GM12865 (cell line): ENCODE measurements at regions not wholly inside any gene's neighbourhood (a gene's known extent, or its start where the extent isn't known, plus 50 kb on each side); places are given as distances from the start of the nearest gene placed in this dataset.

Source experiments
- DNase-seq: peaks from one replicate; pipeline ENCODE4 v3.0.0; 2010; ENCODE audit warnings: low read depth
- H3K4me3 ChIP-seq: 2 replicates; pipeline ENCODE4 v1.5.1; 2011; ENCODE audit warnings: mild to moderate bottlenecking, low read depth, low read length, control low read depth
- TF ChIP-seq, protein P1 (sequence below): IDR thresholded peaks from 2 replicates; pipeline ENCODE4 v1.5.1; 2011; ENCODE audit warnings: low read length, control low read depth, low read depth, inconsistent platforms; ENCODE audit not compliant: insufficient read depth; ENCODE audit errors: missing control alignments

DNA sequence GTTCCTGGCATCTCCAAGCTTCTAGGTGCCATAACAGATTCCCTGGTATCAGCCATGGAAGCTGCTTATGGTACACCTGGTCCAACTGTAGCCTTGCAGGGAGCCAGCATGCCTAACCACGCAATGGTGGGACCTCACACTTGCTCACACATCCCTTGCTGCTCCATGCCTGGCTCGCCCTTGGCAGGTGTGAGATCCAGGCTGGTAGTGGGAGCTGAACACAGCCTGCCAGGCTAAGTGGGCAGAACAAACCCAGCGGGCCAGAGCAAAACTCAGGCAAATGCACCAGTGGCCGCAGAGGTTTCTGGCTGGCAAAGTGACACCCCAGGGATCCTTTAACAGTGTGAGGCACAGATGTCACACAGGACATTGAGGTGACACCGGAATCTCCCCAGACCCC lies 185.8 kb downstream of the NDUFA10 start:
- no peak overlapping the region for H3K4me3 ChIP-seq
- TF ChIP-seq, protein P1, sequence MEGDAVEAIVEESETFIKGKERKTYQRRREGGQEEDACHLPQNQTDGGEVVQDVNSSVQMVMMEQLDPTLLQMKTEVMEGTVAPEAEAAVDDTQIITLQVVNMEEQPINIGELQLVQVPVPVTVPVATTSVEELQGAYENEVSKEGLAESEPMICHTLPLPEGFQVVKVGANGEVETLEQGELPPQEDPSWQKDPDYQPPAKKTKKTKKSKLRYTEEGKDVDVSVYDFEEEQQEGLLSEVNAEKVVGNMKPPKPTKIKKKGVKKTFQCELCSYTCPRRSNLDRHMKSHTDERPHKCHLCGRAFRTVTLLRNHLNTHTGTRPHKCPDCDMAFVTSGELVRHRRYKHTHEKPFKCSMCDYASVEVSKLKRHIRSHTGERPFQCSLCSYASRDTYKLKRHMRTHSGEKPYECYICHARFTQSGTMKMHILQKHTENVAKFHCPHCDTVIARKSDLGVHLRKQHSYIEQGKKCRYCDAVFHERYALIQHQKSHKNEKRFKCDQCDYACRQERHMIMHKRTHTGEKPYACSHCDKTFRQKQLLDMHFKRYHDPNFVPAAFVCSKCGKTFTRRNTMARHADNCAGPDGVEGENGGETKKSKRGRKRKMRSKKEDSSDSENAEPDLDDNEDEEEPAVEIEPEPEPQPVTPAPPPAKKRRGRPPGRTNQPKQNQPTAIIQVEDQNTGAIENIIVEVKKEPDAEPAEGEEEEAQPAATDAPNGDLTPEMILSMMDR, result no peak
- no peak for DNase-seq

DNA sequence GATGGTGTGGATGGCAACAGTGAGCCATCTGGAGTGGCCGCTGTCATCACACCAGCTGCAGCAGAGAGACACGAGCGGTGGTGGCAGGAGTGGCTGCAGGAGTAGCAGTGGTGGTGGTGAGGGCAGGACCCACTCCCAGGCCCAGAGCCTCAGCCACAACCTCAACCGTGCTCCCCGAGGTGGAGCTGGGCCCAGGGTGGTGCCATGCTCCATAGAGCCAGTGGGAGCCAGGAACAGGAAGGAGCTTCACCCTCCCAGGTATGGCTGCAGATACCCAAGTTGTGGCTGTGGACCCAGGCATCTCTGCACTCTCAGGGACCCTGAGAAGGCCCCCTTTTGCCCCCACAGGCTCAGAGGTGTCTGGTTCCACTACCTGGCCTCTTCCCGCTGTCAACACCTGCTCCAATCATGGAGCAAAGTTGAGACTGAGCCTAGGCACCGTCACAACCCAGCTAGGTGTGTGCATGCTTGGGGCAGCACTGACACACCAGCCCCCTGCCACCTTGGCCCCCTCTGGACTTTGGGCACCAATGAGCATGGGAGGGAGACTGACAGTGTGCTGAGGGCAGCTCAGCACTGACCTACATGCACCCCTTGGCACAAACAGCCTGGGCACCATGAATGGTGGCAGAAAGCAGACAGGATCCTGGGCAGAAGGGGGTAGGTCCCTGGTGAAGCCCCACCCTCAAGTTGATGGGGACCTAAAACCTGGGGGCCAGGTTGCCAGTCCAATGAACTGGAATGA lies 188.9 kb downstream of the NDUFA10 start:
- no peak overlapping the region for H3K4me3 ChIP-seq
- no peak for DNase-seq
- TF ChIP-seq, protein P1, result no peak

- no peak overlapping the region for H3K4me3 ChIP-seq
- no peak for DNase-seq
- TF ChIP-seq, protein P1, result no peak
Measured at GRCh38 chr2:239835056-239835455, 190.1 kb downstream of the NDUFA10 start.

DNA sequence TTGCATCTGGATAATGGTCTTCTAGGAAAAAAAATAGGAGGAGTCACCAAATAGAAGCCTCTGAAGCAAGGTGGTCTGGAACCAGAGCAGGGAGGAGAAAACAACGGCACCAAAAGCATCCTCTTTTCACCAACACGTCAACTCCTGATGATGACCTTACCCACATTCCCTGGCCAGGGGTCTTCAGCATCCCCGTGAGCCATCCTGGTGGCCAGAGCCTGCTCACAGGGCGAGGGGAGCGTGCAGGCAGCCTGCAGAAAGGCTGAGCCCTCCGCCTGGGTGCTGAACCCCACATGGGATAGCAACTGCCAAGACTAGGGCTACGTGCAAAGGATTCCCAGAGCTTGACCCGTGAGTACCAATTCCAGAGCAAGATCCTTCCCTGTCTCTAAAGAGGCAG lies 191.0 kb downstream of the NDUFA10 start:
- no peak for DNase-seq
- TF ChIP-seq, protein P1, result no peak
- no peak overlapping the region for H3K4me3 ChIP-seq

DNA sequence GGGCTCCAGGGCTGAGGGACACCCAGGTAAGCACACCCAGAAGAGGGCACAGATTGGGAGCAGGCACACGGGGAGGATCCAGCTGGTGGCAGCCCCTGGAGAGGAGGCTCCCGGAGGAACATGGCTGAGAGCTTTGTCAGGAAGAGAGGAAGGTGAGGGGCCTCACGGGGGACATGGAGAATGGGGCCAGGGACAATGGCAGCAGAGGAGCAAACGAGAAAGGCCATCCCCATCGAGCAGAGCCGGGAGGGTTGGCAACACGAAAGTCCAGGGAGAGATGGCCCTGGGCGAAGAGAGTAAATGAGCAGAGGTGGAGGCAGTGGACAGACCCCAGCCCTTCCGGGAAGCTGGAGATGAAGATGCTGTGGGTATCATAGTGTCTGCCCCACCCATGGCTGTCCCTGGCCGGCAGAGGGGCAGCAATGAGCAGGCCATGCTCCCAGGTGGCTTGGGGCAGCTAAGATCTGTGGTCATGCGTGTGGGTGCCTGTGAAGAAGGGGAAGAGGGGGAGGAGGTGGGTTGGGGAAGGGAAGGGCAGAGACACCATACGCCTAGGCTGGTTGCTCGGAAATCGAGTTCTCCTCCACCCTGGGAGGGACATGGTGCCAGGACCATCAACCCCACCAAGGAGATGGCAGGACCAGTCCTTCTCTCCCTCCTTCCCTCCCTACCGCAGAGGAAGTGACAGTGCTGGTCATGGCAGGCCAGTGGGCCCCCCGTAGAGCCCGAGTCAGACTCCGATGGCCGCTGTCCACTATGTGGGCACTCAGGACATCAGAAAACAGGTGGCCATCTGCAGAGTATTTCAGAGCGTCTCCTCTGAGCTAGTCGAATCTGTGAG lies 191.7 kb downstream of the NDUFA10 start:
- TF ChIP-seq, protein P1, result no peak
- no peak overlapping the region for H3K4me3 ChIP-seq
- no peak for DNase-seq

- H3K4me3 ChIP-seq, result no peak overlapping the region
- TF ChIP-seq, protein P1, result no peak
- DNase-seq, result no peak
Measured at GRCh38 chr2:239832490-239833268, 192.5 kb downstream of the NDUFA10 start.
